ENCODE measurements at regions not wholly inside any gene's neighbourhood (a gene's known extent, or its start where the extent isn't known, plus 50 kb on each side); places are given as distances from the start of the nearest gene placed in this dataset.

DNA sequence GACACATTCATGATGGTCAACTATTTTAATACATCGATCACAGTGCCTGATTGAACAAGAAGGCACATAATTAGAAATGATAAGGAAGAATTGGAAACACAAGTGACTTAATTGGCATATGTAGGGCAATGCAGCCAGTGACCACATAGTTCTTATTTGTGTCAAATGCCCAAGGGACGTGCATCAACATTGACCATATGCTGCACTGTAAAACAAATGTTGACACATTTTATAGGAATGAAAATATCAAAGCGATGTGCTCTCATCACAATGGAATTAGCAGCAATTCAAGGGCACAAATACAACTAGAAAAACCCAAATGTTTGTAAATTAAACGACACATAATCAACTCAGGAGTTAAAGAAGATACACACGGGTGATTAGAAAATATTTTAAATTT lies 948.3 kb upstream of the PRKX start (continued):
- TF ChIP-seq, protein P1, sequence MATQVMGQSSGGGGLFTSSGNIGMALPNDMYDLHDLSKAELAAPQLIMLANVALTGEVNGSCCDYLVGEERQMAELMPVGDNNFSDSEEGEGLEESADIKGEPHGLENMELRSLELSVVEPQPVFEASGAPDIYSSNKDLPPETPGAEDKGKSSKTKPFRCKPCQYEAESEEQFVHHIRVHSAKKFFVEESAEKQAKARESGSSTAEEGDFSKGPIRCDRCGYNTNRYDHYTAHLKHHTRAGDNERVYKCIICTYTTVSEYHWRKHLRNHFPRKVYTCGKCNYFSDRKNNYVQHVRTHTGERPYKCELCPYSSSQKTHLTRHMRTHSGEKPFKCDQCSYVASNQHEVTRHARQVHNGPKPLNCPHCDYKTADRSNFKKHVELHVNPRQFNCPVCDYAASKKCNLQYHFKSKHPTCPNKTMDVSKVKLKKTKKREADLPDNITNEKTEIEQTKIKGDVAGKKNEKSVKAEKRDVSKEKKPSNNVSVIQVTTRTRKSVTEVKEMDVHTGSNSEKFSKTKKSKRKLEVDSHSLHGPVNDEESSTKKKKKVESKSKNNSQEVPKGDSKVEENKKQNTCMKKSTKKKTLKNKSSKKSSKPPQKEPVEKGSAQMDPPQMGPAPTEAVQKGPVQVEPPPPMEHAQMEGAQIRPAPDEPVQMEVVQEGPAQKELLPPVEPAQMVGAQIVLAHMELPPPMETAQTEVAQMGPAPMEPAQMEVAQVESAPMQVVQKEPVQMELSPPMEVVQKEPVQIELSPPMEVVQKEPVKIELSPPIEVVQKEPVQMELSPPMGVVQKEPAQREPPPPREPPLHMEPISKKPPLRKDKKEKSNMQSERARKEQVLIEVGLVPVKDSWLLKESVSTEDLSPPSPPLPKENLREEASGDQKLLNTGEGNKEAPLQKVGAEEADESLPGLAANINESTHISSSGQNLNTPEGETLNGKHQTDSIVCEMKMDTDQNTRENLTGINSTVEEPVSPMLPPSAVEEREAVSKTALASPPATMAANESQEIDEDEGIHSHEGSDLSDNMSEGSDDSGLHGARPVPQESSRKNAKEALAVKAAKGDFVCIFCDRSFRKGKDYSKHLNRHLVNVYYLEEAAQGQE (IDR thresholded peaks at IDR 0.05; ENCODE audit: unreplicated experiment) = no peak

DNA sequence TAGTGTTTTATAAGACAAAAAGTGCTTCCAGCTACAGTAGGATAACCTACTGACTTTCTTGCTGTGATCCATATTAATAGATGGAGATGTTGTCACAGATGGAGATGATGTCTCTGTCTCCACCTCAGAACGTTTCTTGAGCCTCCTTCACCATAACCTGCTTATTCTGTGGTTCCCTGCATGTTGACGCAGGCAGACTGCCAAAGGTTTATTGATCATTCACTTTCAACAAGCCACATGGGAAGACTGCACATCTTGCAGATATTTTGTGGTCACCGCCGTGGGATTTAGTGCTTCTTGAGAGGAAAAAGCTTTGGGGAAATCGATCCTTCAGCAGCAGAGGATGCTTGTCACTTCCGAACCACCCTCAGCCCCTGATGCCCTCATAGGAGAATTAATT lies 943.0 kb upstream of the PRKX start:
- DNase-seq (ENCODE audit: low spot score) = no peak
- H3K36me3 Mint-ChIP-seq (ENCODE audit: low read depth) = peaks cover 6% of the 10 kb centered on the region; the same call in 1 of the 3 replicates
- H3K9me3 Mint-ChIP-seq = peaks cover 9% of the 10 kb centered on the region
- ATAC-seq = no peak
- H3K27ac ChIP-seq (ENCODE audit: low read depth) = no peak overlapping the region
- no peaks in the 10 kb centered on the region for H4K20me1 ChIP-seq (replicated peaks; ENCODE audit: insufficient read depth)
- H3K36me3 ChIP-seq (ENCODE audit: insufficient read depth) = no peaks in the 10 kb centered on the region
- H3K27ac Mint-ChIP-seq = no peak overlapping the region
- no peaks in the 10 kb centered on the region for H3F3A ChIP-seq (replicated peaks; ENCODE audit: low read depth)
- H3K9me2 ChIP-seq (ENCODE audit: insufficient read depth) = no peaks in the 10 kb centered on the region
- no peak overlapping the region for H3K4me3 ChIP-seq
- H3K79me2 ChIP-seq (replicated peaks; ENCODE audit: insufficient read depth) = no peaks in the 10 kb centered on the region
- no peak overlapping the region for H3K4me3 Mint-ChIP-seq
- H3K4me1 Mint-ChIP-seq = no peaks in the 10 kb centered on the region
- no peaks in the 10 kb centered on the region for H3K4me1 ChIP-seq (ENCODE audit: insufficient read depth)
- peaks cover 3% of the 10 kb centered on the region for H3K27me3 Mint-ChIP-seq (ENCODE audit: insufficient read depth, low read depth, poor library complexity)
- no peaks in the 10 kb centered on the region for H3K27me3 ChIP-seq (ENCODE audit: insufficient read depth)
- no peak overlapping the region for H2AFZ ChIP-seq
- no peak overlapping the region for H3K4me2 ChIP-seq
- TF ChIP-seq NANOG (IDR thresholded peaks at IDR 0.05; ENCODE audit: borderline replicate concordance) = no peak
- TF ChIP-seq, protein P1 (IDR thresholded peaks at IDR 0.05; ENCODE audit: unreplicated experiment) = no peak
- TF ChIP-seq, protein P2, sequence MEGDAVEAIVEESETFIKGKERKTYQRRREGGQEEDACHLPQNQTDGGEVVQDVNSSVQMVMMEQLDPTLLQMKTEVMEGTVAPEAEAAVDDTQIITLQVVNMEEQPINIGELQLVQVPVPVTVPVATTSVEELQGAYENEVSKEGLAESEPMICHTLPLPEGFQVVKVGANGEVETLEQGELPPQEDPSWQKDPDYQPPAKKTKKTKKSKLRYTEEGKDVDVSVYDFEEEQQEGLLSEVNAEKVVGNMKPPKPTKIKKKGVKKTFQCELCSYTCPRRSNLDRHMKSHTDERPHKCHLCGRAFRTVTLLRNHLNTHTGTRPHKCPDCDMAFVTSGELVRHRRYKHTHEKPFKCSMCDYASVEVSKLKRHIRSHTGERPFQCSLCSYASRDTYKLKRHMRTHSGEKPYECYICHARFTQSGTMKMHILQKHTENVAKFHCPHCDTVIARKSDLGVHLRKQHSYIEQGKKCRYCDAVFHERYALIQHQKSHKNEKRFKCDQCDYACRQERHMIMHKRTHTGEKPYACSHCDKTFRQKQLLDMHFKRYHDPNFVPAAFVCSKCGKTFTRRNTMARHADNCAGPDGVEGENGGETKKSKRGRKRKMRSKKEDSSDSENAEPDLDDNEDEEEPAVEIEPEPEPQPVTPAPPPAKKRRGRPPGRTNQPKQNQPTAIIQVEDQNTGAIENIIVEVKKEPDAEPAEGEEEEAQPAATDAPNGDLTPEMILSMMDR (conservative IDR thresholded peaks at IDR 0.05; ENCODE audit: low read depth in 2 of 2) = no peak
- no peak for TF ChIP-seq ZNF114 (CRISPR knock-in tag; IDR thresholded peaks at IDR 0.05)
- TF ChIP-seq, protein P3, sequence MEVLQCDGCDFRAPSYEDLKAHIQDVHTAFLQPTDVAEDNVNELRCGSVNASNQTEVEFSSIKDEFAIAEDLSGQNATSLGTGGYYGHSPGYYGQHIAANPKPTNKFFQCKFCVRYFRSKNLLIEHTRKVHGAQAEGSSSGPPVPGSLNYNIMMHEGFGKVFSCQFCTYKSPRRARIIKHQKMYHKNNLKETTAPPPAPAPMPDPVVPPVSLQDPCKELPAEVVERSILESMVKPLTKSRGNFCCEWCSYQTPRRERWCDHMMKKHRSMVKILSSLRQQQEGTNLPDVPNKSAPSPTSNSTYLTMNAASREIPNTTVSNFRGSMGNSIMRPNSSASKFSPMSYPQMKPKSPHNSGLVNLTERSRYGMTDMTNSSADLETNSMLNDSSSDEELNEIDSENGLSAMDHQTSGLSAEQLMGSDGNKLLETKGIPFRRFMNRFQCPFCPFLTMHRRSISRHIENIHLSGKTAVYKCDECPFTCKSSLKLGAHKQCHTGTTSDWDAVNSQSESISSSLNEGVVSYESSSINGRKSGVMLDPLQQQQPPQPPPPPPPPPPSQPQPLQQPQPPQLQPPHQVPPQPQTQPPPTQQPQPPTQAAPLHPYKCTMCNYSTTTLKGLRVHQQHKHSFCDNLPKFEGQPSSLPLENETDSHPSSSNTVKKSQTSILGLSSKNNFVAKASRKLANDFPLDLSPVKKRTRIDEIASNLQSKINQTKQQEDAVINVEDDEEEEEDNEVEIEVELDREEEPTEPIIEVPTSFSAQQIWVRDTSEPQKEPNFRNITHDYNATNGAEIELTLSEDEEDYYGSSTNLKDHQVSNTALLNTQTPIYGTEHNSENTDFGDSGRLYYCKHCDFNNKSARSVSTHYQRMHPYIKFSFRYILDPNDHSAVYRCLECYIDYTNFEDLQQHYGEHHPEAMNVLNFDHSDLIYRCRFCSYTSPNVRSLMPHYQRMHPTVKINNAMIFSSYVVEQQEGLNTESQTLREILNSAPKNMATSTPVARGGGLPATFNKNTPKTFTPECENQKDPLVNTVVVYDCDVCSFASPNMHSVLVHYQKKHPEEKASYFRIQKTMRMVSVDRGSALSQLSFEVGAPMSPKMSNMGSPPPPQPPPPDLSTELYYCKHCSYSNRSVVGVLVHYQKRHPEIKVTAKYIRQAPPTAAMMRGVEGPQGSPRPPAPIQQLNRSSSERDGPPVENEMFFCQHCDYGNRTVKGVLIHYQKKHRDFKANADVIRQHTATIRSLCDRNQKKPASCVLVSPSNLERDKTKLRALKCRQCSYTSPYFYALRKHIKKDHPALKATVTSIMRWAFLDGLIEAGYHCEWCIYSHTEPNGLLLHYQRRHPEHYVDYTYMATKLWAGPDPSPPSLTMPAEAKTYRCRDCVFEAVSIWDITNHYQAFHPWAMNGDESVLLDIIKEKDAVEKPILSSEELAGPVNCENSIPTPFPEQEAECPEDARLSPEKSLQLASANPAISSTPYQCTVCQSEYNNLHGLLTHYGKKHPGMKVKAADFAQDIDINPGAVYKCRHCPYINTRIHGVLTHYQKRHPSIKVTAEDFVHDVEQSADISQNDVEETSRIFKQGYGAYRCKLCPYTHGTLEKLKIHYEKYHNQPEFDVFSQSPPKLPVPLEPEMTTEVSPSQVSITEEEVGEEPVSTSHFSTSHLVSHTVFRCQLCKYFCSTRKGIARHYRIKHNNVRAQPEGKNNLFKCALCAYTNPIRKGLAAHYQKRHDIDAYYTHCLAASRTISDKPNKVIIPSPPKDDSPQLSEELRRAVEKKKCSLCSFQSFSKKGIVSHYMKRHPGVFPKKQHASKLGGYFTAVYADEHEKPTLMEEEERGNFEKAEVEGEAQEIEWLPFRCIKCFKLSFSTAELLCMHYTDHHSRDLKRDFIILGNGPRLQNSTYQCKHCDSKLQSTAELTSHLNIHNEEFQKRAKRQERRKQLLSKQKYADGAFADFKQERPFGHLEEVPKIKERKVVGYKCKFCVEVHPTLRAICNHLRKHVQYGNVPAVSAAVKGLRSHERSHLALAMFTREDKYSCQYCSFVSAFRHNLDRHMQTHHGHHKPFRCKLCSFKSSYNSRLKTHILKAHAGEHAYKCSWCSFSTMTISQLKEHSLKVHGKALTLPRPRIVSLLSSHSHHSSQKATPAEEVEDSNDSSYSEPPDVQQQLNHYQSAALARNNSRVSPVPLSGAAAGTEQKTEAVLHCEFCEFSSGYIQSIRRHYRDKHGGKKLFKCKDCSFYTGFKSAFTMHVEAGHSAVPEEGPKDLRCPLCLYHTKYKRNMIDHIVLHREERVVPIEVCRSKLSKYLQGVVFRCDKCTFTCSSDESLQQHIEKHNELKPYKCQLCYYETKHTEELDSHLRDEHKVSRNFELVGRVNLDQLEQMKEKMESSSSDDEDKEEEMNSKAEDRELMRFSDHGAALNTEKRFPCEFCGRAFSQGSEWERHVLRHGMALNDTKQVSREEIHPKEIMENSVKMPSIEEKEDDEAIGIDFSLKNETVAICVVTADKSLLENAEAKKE (CRISPR knock-in tag; IDR thresholded peaks at IDR 0.05) = no peak
- no peak for TF ChIP-seq JUNB (IDR thresholded peaks at IDR 0.05; ENCODE audit: unreplicated experiment)
- no peak for TF ChIP-seq ZNF331 (CRISPR knock-in tag; IDR thresholded peaks at IDR 0.05; ENCODE audit: low read depth)
- TF ChIP-seq EZH2 (IDR thresholded peaks at IDR 0.05; ENCODE audit: low read depth, unreplicated experiment) = no peak
- TF ChIP-seq, protein P4, sequence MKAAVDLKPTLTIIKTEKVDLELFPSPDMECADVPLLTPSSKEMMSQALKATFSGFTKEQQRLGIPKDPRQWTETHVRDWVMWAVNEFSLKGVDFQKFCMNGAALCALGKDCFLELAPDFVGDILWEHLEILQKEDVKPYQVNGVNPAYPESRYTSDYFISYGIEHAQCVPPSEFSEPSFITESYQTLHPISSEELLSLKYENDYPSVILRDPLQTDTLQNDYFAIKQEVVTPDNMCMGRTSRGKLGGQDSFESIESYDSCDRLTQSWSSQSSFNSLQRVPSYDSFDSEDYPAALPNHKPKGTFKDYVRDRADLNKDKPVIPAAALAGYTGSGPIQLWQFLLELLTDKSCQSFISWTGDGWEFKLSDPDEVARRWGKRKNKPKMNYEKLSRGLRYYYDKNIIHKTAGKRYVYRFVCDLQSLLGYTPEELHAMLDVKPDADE (IDR thresholded peaks at IDR 0.05) = no peak
